GM18502 (cell line): ENCODE measurements at regions not wholly inside any gene's neighbourhood (a gene's known extent, or its start where the extent isn't known, plus 50 kb on each side); places are given as distances from the start of the nearest gene placed in this dataset.

Source experiments
- ATAC-seq: cut with Tn5 transposase; IDR thresholded peaks from one replicate; pipeline ENCODE4 v1.9.1; 2021; ENCODE audit warnings: mild to moderate bottlenecking; ENCODE audit not compliant: unreplicated experiment, poor library complexity

GRCh38 chr1:98098473-98098872, 177.6 kb upstream of the DPYD start:
- no peak for ATAC-seq

- ATAC-seq: no peak
These were observed 169.5 kb upstream of the DPYD start for GRCh38 chr1:98090351-98090750.

- ATAC-seq: no peak
These were observed 167.5 kb upstream of the DPYD start for GRCh38 chr1:98088381-98088780.

GRCh38 chr1:98086796-98087441, 166.1 kb upstream of the DPYD start:
- ATAC-seq: no peak

GRCh38 chr1:98086156-98086555, 165.3 kb upstream of the DPYD start:
- no peak for ATAC-seq

- no peak for ATAC-seq
These were observed 163.4 kb upstream of the DPYD start for GRCh38 chr1:98084188-98084587.

DNA sequence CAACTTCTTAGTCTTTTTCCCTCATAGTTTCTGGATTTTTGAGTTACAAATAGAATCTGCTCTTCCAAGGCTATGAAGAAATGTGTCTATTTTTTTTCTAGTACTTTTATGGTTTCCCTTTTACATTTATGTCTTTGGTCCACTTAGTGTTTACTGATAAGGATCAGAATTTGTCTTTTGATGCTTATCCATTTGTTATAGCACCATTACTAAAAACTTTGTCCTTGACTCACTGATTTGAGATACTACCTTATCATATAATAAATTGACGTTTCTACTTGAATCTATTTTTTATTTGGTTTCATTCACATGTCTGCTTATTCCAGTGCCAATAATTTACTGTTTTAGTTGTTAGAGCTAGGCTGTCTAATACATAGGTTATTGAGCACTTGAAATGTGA, 161.1 kb upstream of the DPYD start:
- ATAC-seq: no peak

GRCh38 chr1:98078596-98078995, 157.8 kb upstream of the DPYD start:
- no peak for ATAC-seq

DNA sequence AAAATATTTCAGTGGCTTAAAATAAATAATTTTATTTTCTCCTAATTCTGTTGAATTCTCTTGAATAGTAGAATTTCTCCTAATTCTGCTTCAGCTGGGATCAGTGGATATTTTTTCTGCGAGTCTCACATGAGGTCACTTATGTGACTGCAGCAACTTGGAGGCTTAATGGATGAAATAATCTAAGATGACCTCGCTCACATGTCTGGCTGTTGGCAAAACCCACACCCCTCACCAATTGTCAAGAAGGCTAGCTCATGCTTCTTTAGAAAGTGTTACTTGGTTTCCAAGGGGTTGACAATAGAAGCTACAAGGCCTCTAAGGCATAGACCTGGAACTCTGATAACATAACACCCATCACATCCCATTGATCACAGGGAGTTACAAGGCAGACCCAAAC, 156.9 kb upstream of the DPYD start:
- no peak for ATAC-seq

- no peak for ATAC-seq
These were observed 154.8 kb upstream of the DPYD start for GRCh38 chr1:98075626-98076025.

DNA sequence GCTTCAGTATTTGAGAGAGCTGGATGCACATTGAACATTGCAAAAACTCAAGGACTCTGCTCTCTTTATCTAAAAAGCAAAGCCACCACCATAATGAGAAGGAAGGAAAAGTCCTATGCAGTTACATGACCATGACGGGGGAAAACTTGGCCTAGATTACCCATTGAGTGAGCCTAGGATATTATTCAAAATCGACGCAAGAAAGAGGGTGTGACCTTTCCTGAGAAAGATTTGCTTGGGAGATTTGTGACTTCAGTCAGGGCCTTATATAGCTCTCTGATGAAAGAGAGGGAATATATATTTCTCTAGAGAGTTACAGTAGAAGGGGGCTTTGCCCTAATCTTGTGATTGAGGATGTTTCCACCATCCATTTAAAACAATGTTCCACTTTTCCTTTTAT, 153.0 kb upstream of the DPYD start:
- ATAC-seq: no peak

GRCh38 chr1:98073106-98073505, 152.3 kb upstream of the DPYD start:
- no peak for ATAC-seq

DNA sequence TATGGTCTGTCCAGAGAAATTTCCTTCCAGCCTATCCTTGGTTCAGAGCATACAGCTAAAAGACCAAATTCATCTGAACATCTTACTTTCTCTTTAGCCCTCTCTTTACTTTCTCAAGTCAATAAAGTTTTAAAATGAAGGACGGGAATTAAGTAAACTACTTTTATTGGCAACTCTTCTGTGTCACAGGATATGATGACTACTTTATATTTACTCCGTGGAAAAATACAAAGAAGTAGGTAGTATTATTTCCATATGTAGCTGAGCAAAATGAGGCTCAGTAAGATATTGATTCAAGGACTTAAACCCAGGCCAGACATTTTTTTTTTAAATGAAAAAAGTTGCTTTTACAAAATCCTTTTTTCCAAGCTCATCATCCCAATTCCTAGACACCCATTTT, 151.2 kb upstream of the DPYD start:
- no peak for ATAC-seq

DNA sequence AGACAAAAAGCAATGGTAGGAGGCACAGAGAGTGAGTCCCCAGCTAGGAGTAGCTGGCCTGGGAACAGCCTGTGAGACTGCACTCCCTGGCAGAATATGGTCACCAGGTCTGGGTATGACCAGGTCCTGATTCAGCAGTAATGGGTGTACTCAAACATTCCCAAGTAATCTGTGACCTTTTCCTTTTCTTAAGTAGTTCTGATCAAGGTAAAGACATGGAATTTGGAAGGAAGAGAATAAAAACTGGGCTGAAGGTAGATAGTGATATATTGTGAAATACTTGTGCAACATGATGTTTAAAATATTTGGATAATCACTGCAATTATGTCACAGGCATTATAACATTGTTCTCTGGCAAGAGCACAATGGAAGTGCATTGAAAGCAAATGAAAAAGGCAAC, 147.2 kb upstream of the DPYD start:
- no peak for ATAC-seq

- ATAC-seq: no peak
These were observed 146.1 kb upstream of the DPYD start for GRCh38 chr1:98066911-98067310.

DNA sequence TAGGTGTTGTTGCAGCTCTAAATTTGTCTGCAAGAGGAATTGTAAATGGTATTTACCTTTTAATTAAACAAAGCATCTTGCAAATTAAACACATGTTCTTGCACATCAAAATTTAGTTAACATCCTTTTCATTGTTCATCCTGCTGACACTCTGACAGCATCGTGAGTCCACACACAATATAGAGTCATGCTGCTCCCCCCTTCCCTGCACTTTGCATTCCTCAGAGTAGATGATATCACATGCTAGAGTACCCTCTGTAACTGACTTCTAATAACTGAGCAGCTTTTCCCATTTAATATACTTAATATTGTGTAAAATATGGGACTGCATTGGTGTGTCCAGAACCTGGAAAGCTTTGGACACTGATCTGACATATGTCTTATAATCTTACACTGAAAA, 138.8 kb upstream of the DPYD start:
- ATAC-seq: no peak

DNA sequence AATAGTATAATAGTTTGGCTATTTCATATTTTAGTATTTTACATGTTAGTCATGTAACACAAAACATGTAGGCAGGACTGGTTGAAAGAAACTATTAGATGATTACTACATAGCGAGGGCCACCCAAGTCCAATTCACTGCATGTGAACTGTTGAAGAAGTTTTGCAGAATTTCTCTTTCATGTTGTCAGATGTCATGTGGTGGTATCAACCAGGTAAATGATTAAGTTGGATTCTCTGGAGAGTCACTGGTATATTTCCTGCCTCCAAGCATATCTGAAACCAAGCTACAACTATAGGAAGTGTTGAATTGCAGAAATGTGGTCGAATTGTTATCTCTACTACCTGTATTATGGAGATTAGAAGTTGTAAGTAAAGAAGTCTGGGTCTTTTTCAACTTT, 137.8 kb upstream of the DPYD start:
- ATAC-seq: no peak

DNA sequence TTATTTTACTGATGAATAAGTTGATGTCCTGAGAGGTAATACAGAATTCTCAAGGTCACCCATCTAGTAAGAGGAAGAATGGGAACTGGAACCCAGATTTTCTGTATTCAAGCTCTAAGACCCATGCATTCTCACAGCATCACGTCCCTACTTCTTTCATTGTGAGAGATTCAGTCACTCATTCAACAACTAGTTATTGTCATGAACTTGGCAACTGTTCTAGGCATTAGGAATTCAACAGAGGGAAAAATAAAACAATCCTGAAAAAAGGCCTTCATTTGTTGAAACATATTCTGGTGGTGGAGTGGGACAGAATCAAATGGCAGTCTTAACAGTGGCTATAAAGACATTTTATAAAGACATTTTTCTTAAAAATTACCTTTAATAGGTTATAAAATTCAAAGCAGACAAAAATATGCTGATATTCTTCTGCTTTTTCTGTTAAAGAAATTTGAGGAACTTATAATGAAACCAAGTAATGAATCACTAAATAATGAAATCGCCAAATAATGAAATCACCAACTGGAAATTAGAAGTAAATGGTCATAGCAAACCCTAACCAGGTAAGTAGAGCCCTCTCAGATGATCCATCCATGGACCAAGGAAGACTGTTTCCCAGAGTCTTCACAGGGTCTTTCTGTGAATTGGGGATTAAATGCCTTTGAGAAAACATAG, 136.5 kb upstream of the DPYD start:
- ATAC-seq: no peak

GRCh38 chr1:98056781-98057180, 135.9 kb upstream of the DPYD start:
- ATAC-seq: no peak

DNA sequence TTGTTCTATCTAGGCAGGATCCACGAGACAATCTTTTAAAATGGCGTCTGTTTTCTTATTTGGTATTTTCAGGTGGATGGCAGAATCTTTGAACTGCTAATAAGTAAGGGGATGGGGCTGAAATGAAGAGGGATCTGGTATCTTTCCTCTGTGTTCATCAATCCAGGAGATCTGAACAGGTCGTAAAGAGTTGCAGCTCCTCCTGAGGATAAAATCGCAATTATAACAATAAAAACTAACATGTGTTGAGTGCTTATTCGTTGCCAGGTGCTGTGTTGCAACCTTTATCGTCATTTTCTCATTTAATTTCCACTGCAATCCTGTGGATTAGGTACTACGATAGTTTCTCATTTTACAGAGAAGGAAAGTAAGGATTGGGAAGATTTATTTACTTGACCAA, 134.6 kb upstream of the DPYD start:
- ATAC-seq: no peak

GRCh38 chr1:98054786-98055185, 134.0 kb upstream of the DPYD start:
- ATAC-seq: no peak

DNA sequence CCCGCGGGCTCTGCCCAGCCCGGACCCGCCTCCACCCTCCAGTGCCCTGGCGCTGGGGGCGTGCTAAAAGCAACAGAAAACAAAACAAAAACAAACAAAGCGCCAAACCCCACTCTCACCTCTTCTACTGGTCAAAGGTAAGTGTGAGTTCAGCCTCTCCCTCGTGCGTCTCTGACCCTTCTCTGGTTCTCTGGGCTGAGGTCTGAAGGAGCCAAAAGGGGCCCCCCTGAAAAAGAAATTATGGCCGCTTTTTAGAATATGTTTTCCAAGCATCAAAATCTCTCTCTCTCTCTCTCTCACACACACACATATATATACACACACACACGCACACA, 133.5 kb upstream of the DPYD start:
- ATAC-seq: no peak
